ENCODE measurements at regions not wholly inside any gene's neighbourhood (a gene's known extent, or its start where the extent isn't known, plus 50 kb on each side); places are given as distances from the start of the nearest gene placed in this dataset.

GRCh38 chr5:61596265-61596664 lies 264.2 kb downstream of the ZSWIM6 start:
- Mint-ChIP-seq H3K9me3 (ENCODE audit: low read depth) (no peaks in the 10 kb centered on the region), H3K36me3 (no peaks in the 10 kb centered on the region), H3K27ac (no peak overlapping the region), H3K4me1 (ENCODE audit: low read depth) (no peaks in the 10 kb centered on the region), H3K4me3 (no peak overlapping the region), H3K27me3 (no peaks in the 10 kb centered on the region)

DNA sequence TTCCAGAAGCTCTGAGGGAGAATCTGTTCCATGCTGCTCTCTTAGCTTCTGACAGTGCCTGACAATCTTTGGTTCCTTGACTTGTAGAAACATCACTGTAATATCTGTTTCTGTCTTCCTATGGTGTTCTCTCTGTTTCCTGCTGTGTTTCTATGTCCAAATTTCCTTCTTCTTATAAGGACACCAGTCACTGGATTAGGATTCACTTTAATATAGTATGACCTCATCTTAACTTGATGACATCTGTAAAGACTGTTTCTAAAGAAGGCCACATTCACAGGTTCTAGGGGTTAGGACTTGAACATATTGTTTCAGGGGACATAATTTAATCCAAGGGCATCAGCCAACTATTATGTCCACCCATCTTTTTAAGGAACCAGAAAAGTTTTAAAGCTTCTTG lies 265.6 kb downstream of the ZSWIM6 start:
- H3K27me3 Mint-ChIP-seq: no peaks in the 10 kb centered on the region
- no peaks in the 10 kb centered on the region for H3K4me1 Mint-ChIP-seq (ENCODE audit: low read depth)
- no peaks in the 10 kb centered on the region for H3K36me3 Mint-ChIP-seq
- H3K27ac Mint-ChIP-seq: no peak overlapping the region
- no peak overlapping the region for H3K4me3 Mint-ChIP-seq
- H3K9me3 Mint-ChIP-seq (ENCODE audit: low read depth): no peaks in the 10 kb centered on the region

DNA sequence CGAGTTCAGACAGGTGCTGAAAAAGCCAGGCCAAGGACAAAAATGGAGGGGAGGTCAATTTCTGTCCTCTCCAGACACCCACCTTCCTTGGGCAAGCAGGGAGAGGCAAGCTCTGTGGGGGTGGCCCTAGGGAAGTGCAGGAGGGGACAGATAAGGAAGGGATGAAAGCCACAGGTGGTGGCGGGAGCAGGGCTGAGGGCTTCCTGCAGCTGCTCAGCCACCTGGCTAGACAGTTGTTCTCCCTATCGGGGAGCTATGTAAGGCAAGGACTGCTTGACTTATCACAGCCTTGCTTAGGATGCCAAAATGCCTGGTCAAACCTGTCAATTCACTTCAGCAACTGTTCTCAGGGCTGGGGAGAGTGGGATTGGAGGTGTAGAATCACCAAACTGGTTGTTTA lies 266.1 kb downstream of the ZSWIM6 start:
- H3K27me3 Mint-ChIP-seq: no peaks in the 10 kb centered on the region
- no peak overlapping the region for H3K4me3 Mint-ChIP-seq
- H3K4me1 Mint-ChIP-seq (ENCODE audit: low read depth): no peaks in the 10 kb centered on the region
- H3K9me3 Mint-ChIP-seq (ENCODE audit: low read depth): no peaks in the 10 kb centered on the region
- no peak overlapping the region for H3K27ac Mint-ChIP-seq
- no peaks in the 10 kb centered on the region for H3K36me3 Mint-ChIP-seq

DNA sequence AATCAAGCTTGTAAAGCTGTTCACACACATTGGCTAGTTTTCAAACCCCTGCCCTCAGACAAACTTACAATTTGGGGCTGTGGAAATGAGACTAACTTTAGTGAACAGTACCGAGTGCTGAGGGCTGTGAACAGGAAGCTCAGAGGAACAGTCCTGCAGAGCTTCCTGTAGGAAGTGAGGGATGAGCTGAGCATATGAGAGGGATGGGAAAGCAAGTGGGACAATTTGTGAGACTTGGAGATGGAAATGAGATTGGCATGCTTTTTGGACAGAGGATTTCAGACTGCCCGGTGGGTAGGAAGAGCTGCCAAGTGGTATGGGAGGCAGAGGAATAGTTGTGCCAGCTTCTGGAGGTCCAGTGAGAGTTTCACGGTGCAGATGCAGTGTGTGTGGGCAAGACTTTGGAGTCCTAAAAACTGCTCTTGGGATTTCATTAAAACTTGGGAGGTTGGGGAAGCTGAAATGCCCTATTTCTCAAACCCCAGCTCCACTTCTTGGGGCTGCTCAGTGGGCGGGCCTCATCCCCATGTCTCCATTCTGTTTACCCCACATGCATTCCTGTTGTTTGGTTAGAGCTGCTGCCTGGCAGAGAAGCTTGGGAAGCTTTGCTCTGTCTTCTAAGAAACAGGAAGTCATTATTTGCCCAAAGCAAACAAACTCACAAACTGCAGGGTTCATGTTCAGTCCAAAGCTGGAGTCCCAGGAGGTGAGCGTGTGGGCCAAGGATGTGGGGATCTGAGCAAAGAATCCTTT lies 267.5 kb downstream of the ZSWIM6 start:
- Mint-ChIP-seq H3K9me3 (ENCODE audit: low read depth) (no peaks in the 10 kb centered on the region), H3K4me1 (ENCODE audit: low read depth) (no peaks in the 10 kb centered on the region), H3K4me3 (no peak overlapping the region), H3K27me3 (no peaks in the 10 kb centered on the region), H3K36me3 (no peaks in the 10 kb centered on the region), H3K27ac (no peak overlapping the region)

- Mint-ChIP-seq H3K4me1 (ENCODE audit: low read depth) (no peaks in the 10 kb centered on the region), H3K27me3 (no peaks in the 10 kb centered on the region), H3K36me3 (no peaks in the 10 kb centered on the region), H3K9me3 (ENCODE audit: low read depth) (no peaks in the 10 kb centered on the region), H3K4me3 (no peak overlapping the region), H3K27ac (no peak overlapping the region)
Measured at GRCh38 chr5:61600123-61600444, 268.0 kb downstream of the ZSWIM6 start.

- no peak overlapping the region for H3K4me3 Mint-ChIP-seq
- H3K27me3 Mint-ChIP-seq: no peaks in the 10 kb centered on the region
- no peaks in the 10 kb centered on the region for H3K36me3 Mint-ChIP-seq
- H3K9me3 Mint-ChIP-seq (ENCODE audit: low read depth): no peaks in the 10 kb centered on the region
- no peak overlapping the region for H3K27ac Mint-ChIP-seq
- H3K4me1 Mint-ChIP-seq (ENCODE audit: low read depth): no peaks in the 10 kb centered on the region
Measured at GRCh38 chr5:61600945-61601511, 269.0 kb downstream of the ZSWIM6 start.

- H3K4me1 Mint-ChIP-seq (ENCODE audit: low read depth): no peaks in the 10 kb centered on the region
- no peaks in the 10 kb centered on the region for H3K36me3 Mint-ChIP-seq
- H3K9me3 Mint-ChIP-seq (ENCODE audit: low read depth): no peaks in the 10 kb centered on the region
- H3K27me3 Mint-ChIP-seq: no peaks in the 10 kb centered on the region
- H3K27ac Mint-ChIP-seq: no peak overlapping the region
- H3K4me3 Mint-ChIP-seq: no peak overlapping the region
Measured at GRCh38 chr5:61603211-61603908, 271.3 kb downstream of the ZSWIM6 start.

DNA sequence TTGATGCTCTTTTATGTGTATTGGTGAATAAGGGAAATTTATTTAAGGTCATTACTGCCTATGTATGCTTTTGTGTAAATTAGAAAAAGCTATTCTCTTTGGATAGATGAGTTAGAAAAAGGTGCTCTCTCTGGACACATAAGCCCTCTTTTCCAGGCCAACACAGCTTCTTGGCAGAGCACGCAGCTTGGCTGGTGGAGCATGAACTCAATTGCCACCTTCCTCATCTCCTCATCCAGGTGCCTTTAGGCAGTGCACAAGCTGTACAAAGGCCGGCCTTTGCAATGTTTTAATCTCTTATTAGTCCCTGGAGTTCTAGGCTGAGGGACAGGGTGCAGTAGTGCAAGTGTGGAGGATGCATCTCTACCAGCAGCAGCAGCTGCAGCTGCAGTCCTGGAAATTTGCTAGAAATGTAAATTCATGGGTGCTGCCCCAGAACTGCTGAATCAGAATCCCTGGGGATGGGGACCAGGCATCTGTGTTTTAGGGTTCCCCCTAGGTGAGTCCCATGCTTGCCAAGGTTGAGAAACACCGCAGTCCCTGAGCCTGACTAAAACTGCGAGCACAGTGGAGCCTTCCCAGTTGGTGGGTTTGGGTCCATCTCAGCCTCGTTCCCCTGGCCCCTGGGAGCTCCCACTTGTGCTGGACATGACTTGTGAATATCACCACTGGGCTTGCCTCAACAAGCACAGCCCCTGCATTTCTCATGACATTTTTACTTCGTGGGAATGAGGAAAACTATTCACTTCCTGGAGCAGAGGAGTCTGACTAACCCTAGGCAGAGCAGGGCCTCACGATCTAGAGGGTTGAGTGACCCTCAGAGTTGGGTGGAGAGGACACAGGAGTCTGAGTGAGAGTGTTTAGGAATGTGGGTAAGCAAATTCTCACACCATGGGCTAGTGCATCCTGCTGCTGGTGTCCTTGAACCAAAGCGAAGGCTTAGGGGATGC lies 272.3 kb downstream of the ZSWIM6 start:
- no peaks in the 10 kb centered on the region for H3K36me3 Mint-ChIP-seq
- H3K4me3 Mint-ChIP-seq: no peak overlapping the region
- H3K27ac Mint-ChIP-seq: no peak overlapping the region
- no peaks in the 10 kb centered on the region for H3K27me3 Mint-ChIP-seq
- H3K4me1 Mint-ChIP-seq (ENCODE audit: low read depth): no peaks in the 10 kb centered on the region
- no peaks in the 10 kb centered on the region for H3K9me3 Mint-ChIP-seq (ENCODE audit: low read depth)

GRCh38 chr5:61609840-61610677 lies 278.0 kb downstream of the ZSWIM6 start:
- no peaks in the 10 kb centered on the region for H3K36me3 Mint-ChIP-seq
- H3K4me3 Mint-ChIP-seq: no peak overlapping the region
- peaks cover 11% of the 10 kb centered on the region for H3K27me3 Mint-ChIP-seq
- H3K27ac Mint-ChIP-seq: no peak overlapping the region
- H3K9me3 Mint-ChIP-seq (ENCODE audit: low read depth): no peaks in the 10 kb centered on the region
- H3K4me1 Mint-ChIP-seq (ENCODE audit: low read depth): no peaks in the 10 kb centered on the region

DNA sequence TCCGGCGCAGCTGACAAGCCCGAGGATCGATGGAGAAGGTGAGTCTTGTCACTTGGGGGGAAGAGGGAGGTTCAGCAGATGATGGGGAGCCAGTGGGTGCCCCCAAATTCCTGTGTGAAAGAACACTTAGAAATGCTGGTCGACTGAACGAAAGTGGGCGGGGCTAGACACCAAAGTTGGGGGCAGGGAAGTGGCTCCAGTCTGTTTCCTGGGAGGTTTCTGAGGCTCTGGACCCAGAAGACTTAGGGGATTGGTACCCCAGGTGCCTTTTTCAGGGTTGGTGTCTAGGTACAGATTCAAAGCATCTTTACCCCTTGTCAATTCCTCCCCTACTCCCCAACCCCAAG lies 278.6 kb downstream of the ZSWIM6 start:
- H3K27ac Mint-ChIP-seq: no peak overlapping the region
- no peaks in the 10 kb centered on the region for H3K36me3 Mint-ChIP-seq
- no peaks in the 10 kb centered on the region for H3K9me3 Mint-ChIP-seq (ENCODE audit: low read depth)
- H3K4me1 Mint-ChIP-seq (ENCODE audit: low read depth): no peaks in the 10 kb centered on the region
- H3K27me3 Mint-ChIP-seq: peaks cover 11% of the 10 kb centered on the region
- no peak overlapping the region for H3K4me3 Mint-ChIP-seq

GRCh38 chr5:61612431-61612830 lies 280.4 kb downstream of the ZSWIM6 start:
- Mint-ChIP-seq H3K27ac (no peak overlapping the region), H3K36me3 (no peaks in the 10 kb centered on the region), H3K9me3 (ENCODE audit: low read depth) (no peaks in the 10 kb centered on the region), H3K4me1 (ENCODE audit: low read depth) (no peaks in the 10 kb centered on the region), H3K4me3 (no peak overlapping the region), H3K27me3 (peaks cover 13% of the 10 kb centered on the region)

DNA sequence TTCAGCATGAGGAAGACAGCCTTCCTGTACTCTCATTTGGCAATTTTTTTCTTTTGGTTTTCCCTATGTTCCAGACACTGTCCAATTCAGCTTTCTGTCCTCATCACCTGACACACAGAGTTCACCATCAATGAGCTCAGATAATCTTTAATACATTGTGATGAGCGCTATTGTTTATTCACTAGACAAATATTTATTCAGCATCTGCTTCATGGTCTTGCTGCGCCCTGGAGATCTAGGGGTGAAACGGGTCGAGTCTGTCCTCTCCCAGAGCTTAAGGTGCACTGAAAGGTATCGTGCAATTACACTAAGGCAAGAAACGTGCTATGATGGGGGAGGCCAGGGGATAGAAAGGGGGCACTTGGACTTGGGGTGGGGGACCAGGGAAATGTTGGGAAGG lies 281.6 kb downstream of the ZSWIM6 start:
- Mint-ChIP-seq H3K9me3 (ENCODE audit: low read depth) (no peaks in the 10 kb centered on the region), H3K4me1 (ENCODE audit: low read depth) (no peaks in the 10 kb centered on the region), H3K27ac (no peak overlapping the region), H3K27me3 (peaks cover 13% of the 10 kb centered on the region), H3K4me3 (no peak overlapping the region), H3K36me3 (no peaks in the 10 kb centered on the region)

DNA sequence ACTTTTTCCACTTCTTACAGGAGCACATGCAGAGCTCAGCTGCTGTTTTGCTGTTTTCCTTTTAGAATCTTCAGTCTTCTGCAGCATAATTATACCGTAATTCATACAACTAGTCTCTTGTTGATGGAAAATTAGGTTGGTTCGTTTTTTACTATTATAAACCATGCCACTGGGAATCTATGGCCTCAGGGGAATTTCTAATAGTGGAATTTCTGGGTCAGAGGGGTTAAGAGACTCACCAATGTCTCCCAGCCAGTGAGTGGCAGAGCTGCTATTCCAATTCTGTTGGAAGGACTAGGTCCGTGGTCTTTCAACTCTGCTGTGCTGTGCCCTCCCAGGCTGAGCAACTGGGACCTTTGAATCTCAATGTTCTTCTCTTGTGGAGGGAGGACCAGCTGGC lies 282.5 kb downstream of the ZSWIM6 start:
- no peaks in the 10 kb centered on the region for H3K9me3 Mint-ChIP-seq (ENCODE audit: low read depth)
- H3K36me3 Mint-ChIP-seq: no peaks in the 10 kb centered on the region
- H3K27ac Mint-ChIP-seq: no peak overlapping the region
- peaks cover 12% of the 10 kb centered on the region for H3K27me3 Mint-ChIP-seq
- H3K4me1 Mint-ChIP-seq (ENCODE audit: low read depth): no peaks in the 10 kb centered on the region
- H3K4me3 Mint-ChIP-seq: no peak overlapping the region

DNA sequence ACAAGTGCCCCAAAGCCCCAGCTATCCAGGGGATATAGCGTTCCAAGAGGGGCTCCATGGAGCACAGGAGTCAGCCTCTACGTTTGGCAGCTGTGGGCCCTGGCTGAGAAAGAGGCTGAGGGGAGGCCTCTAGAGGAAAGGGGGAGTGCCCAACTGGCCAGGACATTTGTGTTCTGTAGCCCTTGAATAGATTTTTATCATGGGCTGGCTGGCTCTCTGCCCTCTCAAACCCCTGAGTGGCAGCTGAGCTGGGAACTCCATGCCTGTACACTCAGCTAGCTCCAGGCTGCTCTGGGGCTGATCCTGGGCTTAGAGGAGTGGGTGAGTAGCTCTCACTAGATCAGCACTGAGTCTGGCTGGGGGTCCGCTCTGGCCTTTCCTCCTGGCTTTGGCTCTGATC lies 285.0 kb downstream of the ZSWIM6 start:
- H3K9me3 Mint-ChIP-seq (ENCODE audit: low read depth): no peaks in the 10 kb centered on the region
- peaks cover 15% of the 10 kb centered on the region for H3K27me3 Mint-ChIP-seq
- H3K27ac Mint-ChIP-seq: no peak overlapping the region
- H3K4me3 Mint-ChIP-seq: no peak overlapping the region
- no peaks in the 10 kb centered on the region for H3K36me3 Mint-ChIP-seq
- H3K4me1 Mint-ChIP-seq (ENCODE audit: low read depth): no peaks in the 10 kb centered on the region
